HL-60 (cell line): ENCODE measurements at regions not wholly inside any gene's neighbourhood (a gene's known extent, or its start where the extent isn't known, plus 50 kb on each side); places are given as distances from the start of the nearest gene placed in this dataset.

Source experiments
- DNase-seq, 2 experiments: peaks; one replicate each; pipeline ENCODE4 v3.0.0-alpha.2; 2010 to 2020; ENCODE audit warnings: low read depth in 1 of 2, low spot score in 1 of 2
- H3K27ac ChIP-seq: fragments of 250-450 bp; sonication (Bioruptor Pico); replicated peaks from 2 replicates; pipeline ENCODE4 v1.5.1; 2020; ENCODE audit warnings: mild to moderate bottlenecking, moderate library complexity
- H3K27me3 ChIP-seq: fragments of 250-450 bp; sonication (Bioruptor Pico); 2 replicates; pipeline ENCODE4 v1.5.1; 2021; ENCODE audit warnings: mild to moderate bottlenecking, moderate library complexity; ENCODE audit not compliant: insufficient read depth, poor library complexity, severe bottlenecking
- H3K4me3 ChIP-seq: replicated peaks from 2 replicates; pipeline ENCODE4 v1.5.1; 2011; ENCODE audit warnings: mild to moderate bottlenecking, control low read depth, low read length; ENCODE audit not compliant: insufficient read depth
- CTCF ChIP-seq: IDR thresholded peaks from one replicate; pipeline ENCODE4 v1.5.1; 2011; ENCODE audit warnings: low read length, control low read depth, inconsistent platforms; ENCODE audit not compliant: insufficient read depth
- GABPA ChIP-seq: IDR thresholded peaks from 2 replicates; pipeline ENCODE4 v1.6.1; 2012; ENCODE audit warnings: low read depth
- POLR2AphosphoS5 ChIP-seq: IDR thresholded peaks from 2 replicates; pipeline ENCODE4 v1.6.1; 2012; ENCODE audit warnings: low read depth
- REST ChIP-seq: IDR thresholded peaks from 2 replicates; pipeline ENCODE4 v1.6.1; 2012; ENCODE audit warnings: low read depth; ENCODE audit not compliant: insufficient replicate concordance
- SPI1 ChIP-seq: IDR thresholded peaks from 2 replicates; pipeline ENCODE4 v1.6.1; 2012; ENCODE audit warnings: low read depth, mild to moderate bottlenecking, borderline replicate concordance

GRCh38 chr18:40102903-40103302 is 1852.1 kb upstream of the PIK3C3 start:
- Histone ChIP-seq H3K27me3 (no peaks in the 10 kb centered on the region), H3K4me3 (no peak overlapping the region), H3K27ac (no peak overlapping the region)
- TF ChIP-seq POLR2AphosphoS5 (no peak), SPI1 (no peak), REST (no peak), GABPA (no peak), CTCF (no peak)
- no peak for DNase-seq

GRCh38 chr18:40099641-40100040 is 1855.4 kb upstream of the PIK3C3 start:
- TF ChIP-seq GABPA, result no peak
- TF ChIP-seq SPI1, result no peak
- no peak for TF ChIP-seq CTCF
- no peak for TF ChIP-seq REST
- TF ChIP-seq POLR2AphosphoS5, result no peak
- no peak overlapping the region for H3K4me3 ChIP-seq
- no peak for DNase-seq
- no peaks in the 10 kb centered on the region for H3K27me3 ChIP-seq
- H3K27ac ChIP-seq, result no peak overlapping the region

- TF ChIP-seq POLR2AphosphoS5 (no peak), SPI1 (no peak), CTCF (no peak), GABPA (no peak), REST (no peak)
- no peak for DNase-seq
- H3K4me3 ChIP-seq, result no peak overlapping the region
- H3K27ac ChIP-seq, result no peak overlapping the region
- no peaks in the 10 kb centered on the region for H3K27me3 ChIP-seq
Observed at GRCh38 chr18:40096675-40097074, 1858.4 kb upstream of the PIK3C3 start.
